NT2/D1 (cell line): ENCODE measurements at regions not wholly inside any gene's neighbourhood (a gene's known extent, or its start where the extent isn't known, plus 50 kb on each side); places are given as distances from the start of the nearest gene placed in this dataset.

Experiments
- SUZ12 ChIP-seq: IDR thresholded peaks from 2 replicates; pipeline ENCODE4 v1.6.1; 2011; ENCODE audit not compliant: insufficient read length, insufficient read depth; ENCODE audit errors: extremely low read depth
- YY1 ChIP-seq: IDR thresholded peaks from 2 replicates; pipeline ENCODE4 v1.6.1; 2011; ENCODE audit not compliant: insufficient read length, insufficient read depth
- ZNF274 ChIP-seq: IDR thresholded peaks from 2 replicates; pipeline ENCODE4 v1.6.1; 2011; ENCODE audit warnings: mild to moderate bottlenecking, low read depth, low read length

GRCh38 chr4:26044524-26044923 is 130.5 kb downstream of the SMIM20 start:
- TF ChIP-seq YY1 (no peak), ZNF274 (no peak), SUZ12 (no peak)
